ENCODE measurements at regions not wholly inside any gene's neighbourhood (a gene's known extent, or its start where the extent isn't known, plus 50 kb on each side); places are given as distances from the start of the nearest gene placed in this dataset.

DNA sequence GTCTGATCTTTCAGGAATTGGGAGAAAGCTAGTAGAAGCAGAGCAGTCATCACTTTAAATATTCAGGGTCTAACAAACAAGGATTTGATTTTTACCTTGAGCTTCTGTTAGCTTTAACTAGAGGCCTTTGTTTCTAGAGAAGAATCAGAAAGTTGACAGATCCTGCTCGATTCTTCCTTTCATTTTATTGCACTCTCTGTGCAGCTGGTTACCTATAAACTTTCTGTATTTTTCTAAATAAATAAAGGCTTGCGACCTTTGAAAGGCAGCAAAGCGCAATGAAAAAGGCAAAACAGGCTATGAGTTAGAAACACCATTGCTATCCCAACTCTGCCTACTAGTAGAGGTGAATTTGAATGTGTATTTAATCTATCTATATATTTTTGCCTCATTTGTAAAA lies 101.4 kb upstream of the NPY2R start:
- DNase-seq: no peak

DNA sequence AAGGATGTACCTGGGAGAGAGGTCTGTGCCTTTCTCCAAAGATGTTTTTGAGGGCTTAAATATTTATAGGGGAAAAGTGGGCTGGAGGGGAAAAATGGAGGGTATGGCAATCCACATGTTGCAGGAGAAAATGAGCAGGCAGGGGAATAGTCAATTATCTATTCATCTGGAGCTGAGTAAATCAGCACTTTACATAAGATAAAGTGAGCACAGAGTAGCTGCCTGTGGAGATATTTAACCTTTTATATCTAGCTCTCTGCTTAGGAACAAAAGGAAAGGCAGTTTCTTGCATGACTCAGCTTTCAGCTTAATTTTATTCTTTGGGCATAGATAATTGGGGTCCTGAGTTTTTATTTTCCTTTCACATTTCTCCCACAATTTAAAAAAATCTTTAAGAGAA lies 93.6 kb upstream of the NPY2R start:
- no peak for DNase-seq

DNA sequence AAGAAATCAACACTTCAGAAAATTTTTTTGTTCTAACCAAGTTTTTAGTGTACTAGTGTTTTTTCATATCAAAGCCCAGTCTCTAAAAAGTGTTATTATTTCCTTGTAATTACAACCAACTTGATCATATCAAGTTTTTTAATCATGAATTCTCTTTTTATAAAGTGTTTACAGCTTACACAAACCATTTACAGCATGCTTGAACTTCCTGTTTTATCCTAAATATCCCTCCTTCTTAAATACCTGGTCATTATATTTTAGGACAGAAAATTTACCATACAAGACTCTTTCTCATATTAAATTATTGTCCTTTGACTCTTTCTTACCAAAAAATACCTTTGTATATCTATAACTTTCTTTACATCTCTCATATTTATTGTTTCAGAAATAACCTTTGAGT lies 89.4 kb upstream of the NPY2R start:
- DNase-seq: no peak

DNA sequence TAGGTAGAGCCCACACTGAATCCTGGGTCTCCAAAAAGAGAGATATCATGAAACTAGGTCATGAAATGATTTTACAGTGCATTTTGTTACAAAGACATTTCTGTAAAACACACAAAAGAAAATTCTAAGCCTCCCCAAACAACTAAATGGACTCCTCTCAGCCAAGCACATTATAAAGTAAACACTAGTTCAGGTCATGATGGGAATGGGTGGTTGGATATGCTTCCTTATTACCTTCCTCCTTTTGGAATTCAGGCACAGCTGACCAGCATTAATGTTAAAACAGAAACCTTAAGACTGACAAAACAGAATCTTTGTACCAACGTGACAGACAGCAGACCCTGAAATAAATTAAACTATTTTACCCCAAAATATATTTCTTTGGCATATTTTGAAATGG lies 87.9 kb upstream of the NPY2R start:
- DNase-seq: no peak

DNA sequence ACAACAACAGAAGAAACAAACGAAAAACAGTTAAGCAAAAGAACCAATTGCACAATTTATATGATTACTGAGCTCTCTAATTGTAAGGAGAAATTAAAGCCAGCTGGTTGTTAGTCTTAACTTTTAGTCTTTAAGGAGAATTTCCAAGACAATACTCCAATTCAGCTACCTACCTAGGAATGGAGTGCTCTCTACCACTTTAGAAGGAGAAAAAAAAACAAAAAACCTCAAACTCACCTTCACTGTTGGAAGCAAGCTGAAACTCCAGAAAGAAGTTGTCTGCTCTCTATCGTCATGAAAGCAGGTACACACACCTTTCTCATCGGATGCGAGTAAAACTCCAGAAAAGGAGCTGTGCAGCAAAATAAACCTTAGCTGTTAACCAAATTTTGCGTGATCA lies 86.1 kb upstream of the NPY2R start:
- no peak for DNase-seq

DNA sequence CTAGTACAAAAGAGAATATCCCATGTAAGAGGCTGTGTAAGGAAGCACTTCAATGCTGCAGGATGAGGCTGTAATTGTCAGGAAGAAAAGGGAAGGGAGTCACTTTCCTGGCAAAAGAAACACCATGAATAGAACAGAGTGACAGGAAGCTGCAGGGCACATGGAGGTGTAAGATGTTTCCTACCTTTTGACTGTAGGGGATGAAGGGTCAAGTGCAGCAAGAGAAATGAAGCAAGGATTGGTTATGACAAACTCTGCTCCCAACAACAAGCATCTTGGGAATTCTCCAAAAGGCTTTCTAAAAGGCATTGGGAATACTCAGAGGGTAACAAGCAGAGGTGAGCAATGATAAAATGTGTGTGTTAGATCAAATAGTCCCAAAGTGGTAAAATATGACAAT lies 74.3 kb upstream of the NPY2R start:
- DNase-seq: no peak

DNA sequence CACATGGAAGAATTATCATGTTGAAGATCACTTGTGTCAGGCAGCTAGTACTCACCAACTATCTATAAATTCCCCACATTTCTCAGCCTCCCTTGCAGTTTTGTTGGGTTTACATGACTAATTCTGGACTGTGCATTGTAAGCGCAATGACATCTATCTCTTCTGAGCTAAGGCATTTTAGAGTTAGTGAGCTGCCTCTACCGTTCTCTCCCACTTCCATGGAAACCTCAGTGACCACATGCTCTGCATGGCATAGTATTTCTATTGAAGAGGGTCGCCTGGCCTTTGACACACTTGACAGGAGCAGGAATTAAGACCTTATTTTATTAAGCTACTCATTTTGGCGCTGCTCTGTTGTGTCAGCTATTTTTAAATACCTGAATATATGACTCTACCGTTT lies 67.5 kb upstream of the NPY2R start:
- no peak for DNase-seq

DNA sequence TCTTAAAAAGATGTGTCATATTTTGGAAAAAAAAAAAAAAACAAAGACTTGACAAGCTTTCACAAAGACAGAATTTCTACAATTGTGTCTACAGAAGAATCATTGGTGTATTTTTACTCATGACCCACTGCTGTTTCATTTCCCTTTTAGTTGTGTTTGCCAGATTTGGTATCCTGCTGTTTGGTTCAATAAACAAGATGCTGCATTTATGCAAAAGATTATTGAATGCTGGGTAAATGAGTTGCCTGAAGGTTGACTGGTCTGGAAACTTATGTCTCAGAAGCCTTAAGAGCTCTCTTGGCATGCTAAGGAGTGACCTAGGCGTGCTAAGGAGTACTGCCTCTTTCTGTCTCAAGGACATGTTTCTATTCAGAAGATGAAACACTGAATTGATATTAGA lies 64.9 kb upstream of the NPY2R start:
- DNase-seq: no peak
